Loucy (cell line): ENCODE measurements at regions not wholly inside any gene's neighbourhood (a gene's known extent, or its start where the extent isn't known, plus 50 kb on each side); places are given as distances from the start of the nearest gene placed in this dataset.

Experiments
- CTCF ChIP-seq: fragments of 200-600 bp; sonication (generic); conservative IDR thresholded peaks from 2 replicates; pipeline ENCODE4 v1.5.1; 2014; ENCODE audit warnings: mild to moderate bottlenecking, antibody characterized with exemption, low read length
- EZH2phosphoT487 ChIP-seq: fragments of 200-600 bp; IDR thresholded peaks from 2 replicates; pipeline ENCODE4 v1.6.1; 2018; ENCODE audit warnings: antibody characterized with exemption, mild to moderate bottlenecking, moderate library complexity, borderline replicate concordance

- no peak for TF ChIP-seq CTCF
- TF ChIP-seq EZH2phosphoT487, result no peak
Measured at GRCh38 chr7:25392588-25393338, 164.5 kb upstream of the NPVF start.
